A673 (cell line): ENCODE measurements at regions not wholly inside any gene's neighbourhood (a gene's known extent, or its start where the extent isn't known, plus 50 kb on each side); places are given as distances from the start of the nearest gene placed in this dataset.

Experiments
- BruUV-seq: library from RNA; stranded (reverse); fragments of 400-500 nt; replicated peaks from 2 replicates; lab custom pipeline; 2021; lab: Mats Ljungman, UMichigan
- CTCF ChIA-PET: fragments of 300-600 bp; sonication (Branson Sonifier 250); formaldehyde crosslinking; loops from one replicate; lab custom pipeline; 2022; ENCODE audit warnings: antibody characterized with exemption; lab: Charles Lee
- POLR2A ChIA-PET: fragments of 300-600 bp; sonication (Branson Sonifier 250); formaldehyde crosslinking; loops from one replicate; lab custom pipeline; 2022; ENCODE audit warnings: antibody characterized with exemption; ENCODE audit not compliant: low non-redundant PET; lab: Charles Lee
- DNase-seq: peaks from one replicate; pipeline ENCODE4 v3.0.0-alpha.2; 2015; ENCODE audit warnings: low spot score
- H3K27ac ChIP-seq: fragments of 200-600 bp; sonication (generic); 2 replicates; pipeline ENCODE4 v1.5.1; 2016; ENCODE audit warnings: mixed run types, low read depth, mild to moderate bottlenecking, mixed read lengths, antibody characterized with exemption, low read length; ENCODE audit not compliant: poor library complexity, severe bottlenecking
- H3K27me3 ChIP-seq: fragments of 200-600 bp; sonication (generic); replicated peaks from 2 replicates; pipeline ENCODE4 v1.6.1; 2017; ENCODE audit warnings: mixed run types, low read depth, mild to moderate bottlenecking, mixed read lengths, antibody characterized with exemption, low read length; ENCODE audit not compliant: insufficient read depth, poor library complexity
- H3K36me3 ChIP-seq: fragments of 200-600 bp; sonication (generic); 2 replicates; pipeline ENCODE4 v1.6.1; 2016; ENCODE audit warnings: mixed run types, mild to moderate bottlenecking, mixed read lengths, antibody characterized with exemption, low read length; ENCODE audit not compliant: insufficient read depth, poor library complexity, severe bottlenecking
- H3K4me1 ChIP-seq: fragments of 200-600 bp; sonication (generic); 2 replicates; pipeline ENCODE4 v1.6.1; 2017; ENCODE audit warnings: mixed run types, mild to moderate bottlenecking, mixed read lengths, antibody characterized with exemption, low read length; ENCODE audit not compliant: insufficient read depth, poor library complexity, severe bottlenecking
- H3K4me3 ChIP-seq: fragments of 200-600 bp; sonication (generic); 2 replicates; pipeline ENCODE4 v1.5.1; 2016; ENCODE audit warnings: low read depth, mixed run types, mild to moderate bottlenecking, mixed read lengths, low read length; ENCODE audit not compliant: poor library complexity, severe bottlenecking
- H3K9me3 ChIP-seq: fragments of 200-600 bp; sonication (generic); 2 replicates; pipeline ENCODE4 v1.6.1; 2016; ENCODE audit warnings: mixed run types, low read depth, mild to moderate bottlenecking, mixed read lengths, antibody characterized with exemption, low read length; ENCODE audit not compliant: poor library complexity, severe bottlenecking
- EZH2 ChIP-seq: fragments of 200-600 bp; sonication (generic); IDR thresholded peaks from 2 replicates; pipeline ENCODE4 v1.6.1; 2017; ENCODE audit warnings: borderline replicate concordance, low read depth, mild to moderate bottlenecking, mixed read lengths, antibody characterized with exemption, low read length; ENCODE audit not compliant: poor library complexity, severe bottlenecking
- intact Hi-C: fragments of 100-400 bp; cut with micrococcal nuclease; formaldehyde crosslinking; loops from one replicate; pipeline ENCODE4 v1.10.0; 2022; ENCODE audit not compliant: unreplicated experiment
- TF ChIP-seq, protein P1 (sequence below): fragments of 300-800, 200-600 bp; sonication (generic); conservative IDR thresholded peaks from 2 replicates; pipeline ENCODE4 v1.5.1; 2017; ENCODE audit warnings: low read depth, mild to moderate bottlenecking, antibody characterized with exemption, low read length, moderate library complexity, mixed read lengths

DNA sequence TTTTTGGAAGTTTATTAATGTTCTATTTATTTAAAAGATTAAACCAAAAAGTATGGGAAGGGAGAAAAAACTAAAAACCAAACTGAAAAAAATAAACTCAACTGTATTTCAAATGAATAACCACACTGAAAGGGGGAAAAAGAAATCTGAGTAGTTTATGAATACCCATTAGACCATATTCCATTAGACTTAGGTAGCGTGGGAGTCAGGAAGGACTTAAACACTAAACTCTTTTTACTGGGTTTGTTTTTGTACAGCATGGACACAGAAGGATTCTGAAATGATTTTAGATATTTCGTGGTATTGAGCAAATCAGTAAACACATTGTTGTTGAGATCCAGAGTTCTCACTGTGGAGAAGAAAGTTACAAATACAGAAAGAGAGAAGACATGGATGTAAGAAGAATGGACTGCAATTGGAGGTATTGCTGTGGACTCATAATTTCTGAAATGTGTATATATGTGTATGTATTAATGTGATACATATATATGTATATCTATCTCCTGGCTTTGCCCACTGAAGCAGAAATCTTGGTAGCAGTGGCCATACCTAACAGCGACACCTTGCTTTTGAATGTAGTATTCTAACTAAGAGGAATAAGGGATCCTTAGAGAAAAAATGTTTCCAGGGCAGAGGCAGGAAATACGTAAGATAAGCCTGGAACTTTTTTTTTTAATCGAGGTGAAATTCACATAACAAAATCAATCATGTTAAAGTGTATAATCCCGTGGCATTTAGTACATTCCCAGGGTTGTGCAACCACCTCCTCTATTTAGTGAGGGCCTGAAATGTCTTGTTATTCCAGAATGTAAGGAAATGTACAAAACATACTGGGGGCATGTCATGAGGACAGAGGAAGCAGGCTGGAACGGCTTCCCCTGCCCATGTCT is 228.8 kb downstream of the SMARCA2 start:
- POLR2A ChIA-PET = no interaction called here
- no peak for TF ChIP-seq EZH2
- TF ChIP-seq, protein P1, sequence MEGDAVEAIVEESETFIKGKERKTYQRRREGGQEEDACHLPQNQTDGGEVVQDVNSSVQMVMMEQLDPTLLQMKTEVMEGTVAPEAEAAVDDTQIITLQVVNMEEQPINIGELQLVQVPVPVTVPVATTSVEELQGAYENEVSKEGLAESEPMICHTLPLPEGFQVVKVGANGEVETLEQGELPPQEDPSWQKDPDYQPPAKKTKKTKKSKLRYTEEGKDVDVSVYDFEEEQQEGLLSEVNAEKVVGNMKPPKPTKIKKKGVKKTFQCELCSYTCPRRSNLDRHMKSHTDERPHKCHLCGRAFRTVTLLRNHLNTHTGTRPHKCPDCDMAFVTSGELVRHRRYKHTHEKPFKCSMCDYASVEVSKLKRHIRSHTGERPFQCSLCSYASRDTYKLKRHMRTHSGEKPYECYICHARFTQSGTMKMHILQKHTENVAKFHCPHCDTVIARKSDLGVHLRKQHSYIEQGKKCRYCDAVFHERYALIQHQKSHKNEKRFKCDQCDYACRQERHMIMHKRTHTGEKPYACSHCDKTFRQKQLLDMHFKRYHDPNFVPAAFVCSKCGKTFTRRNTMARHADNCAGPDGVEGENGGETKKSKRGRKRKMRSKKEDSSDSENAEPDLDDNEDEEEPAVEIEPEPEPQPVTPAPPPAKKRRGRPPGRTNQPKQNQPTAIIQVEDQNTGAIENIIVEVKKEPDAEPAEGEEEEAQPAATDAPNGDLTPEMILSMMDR = no peak
- intact Hi-C loops = loop anchor here (10.0 kb wide), 1 partner anchor 251 kb away; no protein-coding TSS in a partner anchor

DNA sequence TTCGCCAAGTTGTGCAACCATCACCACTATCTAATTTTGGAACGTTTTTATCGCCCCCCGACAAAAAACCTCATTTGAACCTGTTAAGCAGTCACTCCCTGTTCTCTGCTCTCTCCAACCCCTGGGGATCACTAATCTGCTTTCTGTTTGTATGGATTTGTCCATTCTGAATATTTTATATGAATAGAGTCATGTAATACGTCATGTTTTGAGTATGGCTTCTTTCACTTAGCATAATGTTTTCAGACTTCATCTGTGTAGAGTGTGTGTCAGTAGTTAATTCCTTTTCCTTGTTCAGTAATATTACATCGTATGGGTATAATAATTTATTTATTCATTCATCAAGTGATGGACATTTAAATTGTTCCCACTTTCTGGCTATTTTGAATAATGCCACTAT is 232.2 kb downstream of the SMARCA2 start:
- CTCF ChIA-PET = no interaction called here
- no peak for DNase-seq
- TF ChIP-seq, protein P1 = no peak
- no peak for TF ChIP-seq EZH2

More for the DNA sequence above, 228.8 kb downstream of the SMARCA2 start:
- Histone ChIP-seq H3K27me3 (no peaks in the 10 kb centered on the region), H3K4me3 (no peak overlapping the region), H3K4me1 (peaks cover 12% of the 10 kb centered on the region), H3K27ac (no peak overlapping the region), H3K36me3 (no peaks in the 10 kb centered on the region), H3K9me3 (peaks cover 4% of the 10 kb centered on the region)
- CTCF ChIA-PET = no interaction called here
- no peak for DNase-seq
- BruUV-seq = no TSS peak

DNA sequence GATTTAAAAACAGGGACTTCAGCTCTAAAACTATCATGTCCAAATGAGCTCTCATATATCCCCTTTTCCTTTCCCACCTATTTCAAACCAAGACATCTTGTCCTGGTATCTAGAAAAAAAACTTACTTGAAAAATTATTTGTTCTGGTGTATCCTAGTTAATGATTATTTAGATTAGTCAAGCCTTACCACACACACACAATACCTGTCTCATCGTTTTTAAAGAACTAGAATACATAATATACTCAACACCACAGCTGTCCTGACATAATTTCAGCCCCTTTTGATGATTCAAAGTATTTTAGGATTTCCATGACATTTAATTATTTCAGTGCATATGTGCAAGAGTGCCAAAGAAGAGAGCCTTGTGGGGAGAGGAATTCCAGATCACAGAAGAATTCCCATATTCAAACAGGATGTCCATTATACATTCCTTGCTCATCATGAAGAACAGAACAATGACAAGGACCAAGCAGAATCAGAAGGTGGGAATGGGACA is 233.7 kb downstream of the SMARCA2 start:
- no peak overlapping the region for H3K4me3 ChIP-seq
- no TSS peak for BruUV-seq
- no peaks in the 10 kb centered on the region for H3K4me1 ChIP-seq
- DNase-seq = no peak
- intact Hi-C loops = loop anchor here (10.0 kb wide), 1 partner anchor 246 kb away; no protein-coding TSS in a partner anchor
- peaks cover 4% of the 10 kb centered on the region for H3K9me3 ChIP-seq
- TF ChIP-seq EZH2 = no peak
- TF ChIP-seq, protein P1 = no peak
- H3K36me3 ChIP-seq = no peaks in the 10 kb centered on the region
- CTCF ChIA-PET = no interaction called here
- POLR2A ChIA-PET = no interaction called here
- no peak overlapping the region for H3K27ac ChIP-seq
- H3K27me3 ChIP-seq = no peaks in the 10 kb centered on the region

More for the DNA sequence above, 232.2 kb downstream of the SMARCA2 start:
- no TSS peak for BruUV-seq
- POLR2A ChIA-PET = no interaction called here
- Histone ChIP-seq H3K27ac (no peak overlapping the region), H3K4me1 (peaks cover 8% of the 10 kb centered on the region), H3K9me3 (peaks cover 4% of the 10 kb centered on the region), H3K4me3 (no peak overlapping the region), H3K27me3 (no peaks in the 10 kb centered on the region), H3K36me3 (no peaks in the 10 kb centered on the region)
- intact Hi-C loops = loop anchor here (10.0 kb wide), 1 partner anchor 247 kb away; no protein-coding TSS in a partner anchor
